Limb (tissue), 2 donors: ENCODE measurements at regions not wholly inside any gene's neighbourhood (a gene's known extent, or its start where the extent isn't known, plus 50 kb on each side); places are given as distances from the start of the nearest gene placed in this dataset.

Experiments
- DNase-seq, 2 donors: peaks; one replicate each; pipeline ENCODE4 v3.0.0-alpha.2; 2016; ENCODE audit errors: extremely low spot score in 2 of 2

DNA sequence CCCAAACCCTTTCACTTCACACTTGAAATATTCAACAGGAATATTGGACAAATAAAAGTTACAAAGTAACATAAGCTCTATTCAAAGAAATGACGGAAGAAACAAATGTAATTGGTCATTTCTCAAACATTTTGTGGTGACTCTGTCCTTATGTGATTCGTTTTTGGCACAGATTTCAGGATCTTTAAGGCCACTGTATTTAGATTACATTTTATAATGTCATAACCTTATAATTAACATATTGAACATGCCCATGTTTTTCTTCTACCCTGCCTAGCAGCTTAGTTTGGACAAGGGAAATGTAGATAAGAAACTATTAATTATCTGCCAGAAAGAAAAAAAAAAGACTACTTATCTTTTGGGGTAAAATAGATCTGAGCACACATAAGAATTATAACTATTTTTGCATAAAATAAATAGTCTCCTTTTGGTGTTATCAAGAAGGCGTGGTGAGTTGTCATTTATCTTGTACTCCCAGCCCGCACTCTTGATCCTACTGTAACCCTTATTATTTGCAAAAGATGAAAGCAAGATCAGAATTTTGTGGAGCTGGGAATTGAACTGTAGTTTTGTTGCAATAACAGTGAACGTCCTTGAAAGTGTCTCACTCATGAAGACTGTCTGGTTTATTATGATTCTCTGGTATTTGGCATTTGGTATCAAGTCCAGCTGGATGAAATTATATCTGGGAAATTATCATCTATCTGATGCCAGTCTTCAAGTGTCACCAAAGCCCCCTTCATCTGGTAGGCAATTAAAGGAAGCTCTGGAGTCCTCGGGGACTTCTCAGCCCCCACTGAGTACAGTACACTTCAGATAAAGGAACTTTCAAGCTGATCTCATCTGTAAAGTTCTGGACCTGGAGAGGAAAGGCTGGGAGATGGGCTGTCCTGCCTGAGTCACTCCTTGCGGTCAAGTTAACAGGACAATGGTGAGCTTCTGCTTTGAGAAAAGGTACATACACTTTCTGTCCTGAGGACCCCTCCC lies 175.7 kb upstream of the INHBA start:
- no peak for DNase-seq

- DNase-seq = no peak
Measured at GRCh38 chr7:41877118-41877517, 174.2 kb upstream of the INHBA start.

DNA sequence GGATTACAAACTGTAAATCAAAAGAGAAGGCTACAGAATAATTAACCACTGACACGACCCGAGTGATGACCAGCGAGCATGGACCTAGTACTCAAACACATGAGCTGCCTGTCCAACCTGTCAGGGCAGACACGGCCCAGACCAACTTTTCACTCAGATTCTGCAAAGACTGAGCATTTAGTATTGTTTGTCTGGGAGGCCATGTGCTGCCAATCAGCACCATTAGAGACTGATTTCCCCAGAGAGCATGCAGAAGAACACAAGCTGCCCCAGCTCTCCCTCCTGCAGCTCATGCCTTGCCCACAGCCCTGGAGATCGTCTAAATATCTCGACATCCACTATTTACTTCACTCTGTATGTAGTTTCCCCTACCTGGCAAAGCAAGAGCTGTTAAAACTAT lies 172.6 kb upstream of the INHBA start:
- no peak for DNase-seq

DNA sequence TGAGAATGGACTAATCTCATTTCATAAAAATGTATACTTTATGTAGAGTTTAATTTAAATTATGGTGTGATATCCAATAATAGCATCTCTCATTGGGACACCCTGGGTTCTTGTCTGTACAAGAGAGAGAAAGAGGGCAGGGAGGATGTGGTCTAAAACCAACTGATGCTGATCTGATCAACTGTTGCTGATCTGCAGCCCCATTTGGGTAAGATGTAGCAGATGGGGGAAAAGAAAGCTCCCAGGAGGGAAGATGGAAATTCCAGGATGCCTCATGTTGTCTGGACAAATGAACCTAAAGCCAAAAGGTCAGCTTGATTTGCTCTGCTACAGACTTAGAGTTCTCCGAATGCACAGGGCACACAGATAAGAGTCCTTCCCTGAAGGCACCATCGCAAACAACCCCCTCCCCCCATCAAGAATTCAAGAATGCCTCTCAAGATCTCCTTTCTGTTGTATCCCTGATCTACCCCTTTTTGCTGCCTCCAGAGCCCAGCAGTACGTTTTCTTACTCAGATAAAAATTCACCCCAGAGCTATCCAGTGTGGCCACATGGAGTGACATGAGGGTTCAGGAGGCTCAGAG lies 171.4 kb upstream of the INHBA start:
- no peak for DNase-seq

- no peak for DNase-seq
Measured at GRCh38 chr7:41873741-41874140, 170.9 kb upstream of the INHBA start.

DNA sequence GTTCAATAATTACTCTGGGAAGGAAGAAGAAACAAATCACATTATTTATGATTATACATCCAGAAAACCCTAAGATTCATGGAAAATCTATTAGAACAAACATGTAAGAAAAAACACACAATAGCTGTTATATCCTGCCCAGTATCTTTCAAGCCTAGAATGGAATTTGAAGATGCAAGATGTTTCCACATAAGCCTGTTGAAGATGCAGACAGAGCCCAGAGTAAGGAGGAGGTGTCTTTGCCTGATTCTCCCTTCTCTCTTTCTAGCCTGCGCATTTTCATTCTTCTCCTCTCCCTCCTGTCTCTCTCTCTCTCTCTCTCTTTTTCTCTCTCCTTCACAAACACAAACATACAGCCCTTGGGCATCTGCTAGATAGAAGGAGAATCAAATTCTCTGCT lies 170.1 kb upstream of the INHBA start:
- no peak for DNase-seq

- DNase-seq = no peak
Measured at GRCh38 chr7:41870461-41871138, 167.7 kb upstream of the INHBA start.

DNA sequence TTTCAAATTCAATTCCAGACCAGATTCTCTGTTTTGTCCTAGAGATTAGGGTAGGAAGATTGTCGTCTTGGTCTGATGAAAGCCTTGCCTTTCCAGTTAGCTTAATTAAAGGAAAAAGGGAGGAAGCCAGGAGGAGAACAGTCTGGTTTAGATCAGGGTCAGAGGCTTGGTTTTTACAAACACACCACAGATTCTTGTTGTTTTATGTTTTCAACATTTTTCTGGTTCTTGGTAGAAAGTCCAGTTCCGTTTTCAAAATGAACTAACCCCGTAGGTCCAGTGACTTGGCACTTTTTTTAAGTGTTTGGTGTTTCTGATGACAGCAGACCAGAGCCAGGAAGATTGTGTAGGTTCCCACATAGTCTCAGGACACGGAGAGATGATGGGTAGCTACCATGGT lies 167.1 kb upstream of the INHBA start:
- DNase-seq = no peak

GRCh38 chr7:41869596-41869995 lies 166.7 kb upstream of the INHBA start:
- DNase-seq = no peak

DNA sequence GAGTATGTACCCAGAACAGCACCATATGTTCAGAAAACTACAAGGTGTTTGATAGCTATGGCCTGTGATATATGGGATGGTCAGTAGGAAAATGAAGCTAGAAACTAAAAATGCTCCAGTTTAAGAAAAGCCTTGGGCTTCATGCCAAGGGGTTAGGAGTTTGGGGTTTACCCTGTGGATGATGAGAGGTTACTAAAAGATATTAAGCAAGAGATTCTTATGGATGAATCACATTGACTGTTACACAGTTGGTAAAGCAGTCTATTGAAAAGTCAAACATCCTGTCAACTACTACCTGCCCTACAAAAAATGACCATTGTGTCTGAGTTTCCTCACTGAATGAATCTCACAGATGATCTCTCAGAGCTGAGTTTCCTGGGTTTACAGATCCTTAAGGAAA lies 166.2 kb upstream of the INHBA start:
- DNase-seq = no peak

DNA sequence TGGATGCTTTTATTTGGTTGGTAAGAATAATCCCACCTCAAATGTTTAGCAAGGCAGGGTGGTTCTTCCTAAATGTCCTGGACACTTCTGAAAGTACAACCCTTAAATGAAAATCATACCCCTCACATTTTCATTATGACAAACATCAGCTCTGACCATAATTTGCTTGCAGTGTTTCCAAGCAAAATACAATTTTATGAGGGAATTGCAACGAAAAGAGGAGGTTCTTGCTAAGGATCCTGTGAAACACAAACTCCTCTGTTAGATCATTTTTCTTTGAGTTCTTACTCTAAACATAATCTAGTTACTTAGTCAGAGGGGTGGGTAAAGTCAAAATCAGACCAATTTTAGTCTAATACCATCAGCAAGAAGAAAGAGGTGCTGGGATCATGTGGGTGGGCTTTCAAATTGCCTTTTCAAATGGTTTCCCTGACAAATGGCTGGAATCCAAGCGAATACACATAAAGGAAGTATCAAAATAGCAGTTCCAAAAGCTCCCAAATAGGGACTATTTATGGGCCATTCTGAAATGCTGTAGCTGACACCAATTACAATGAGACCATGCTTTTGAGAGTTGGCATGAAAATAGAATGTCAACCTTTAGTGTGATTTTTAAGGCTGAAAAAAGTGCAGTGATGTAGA lies 164.9 kb upstream of the INHBA start:
- DNase-seq = no peak

DNA sequence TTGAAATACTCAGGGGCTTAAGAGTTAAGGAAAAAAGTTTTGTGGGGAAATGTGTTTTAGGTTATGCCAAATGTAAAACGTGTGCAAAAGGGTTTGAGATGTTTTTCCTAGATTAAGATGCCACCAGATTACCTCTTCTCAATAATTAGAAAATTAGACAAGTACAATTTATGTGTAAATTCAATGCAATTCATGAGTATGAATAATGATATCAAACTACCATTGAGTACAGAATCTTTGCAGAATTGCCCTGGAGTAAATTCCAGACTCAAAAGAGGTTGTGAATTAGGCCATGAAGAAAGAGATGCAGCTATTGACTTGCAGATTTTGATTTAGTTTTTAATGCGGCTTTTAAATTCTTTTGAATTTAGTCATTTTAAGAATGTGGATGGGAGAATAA lies 159.4 kb upstream of the INHBA start:
- DNase-seq = no peak

DNA sequence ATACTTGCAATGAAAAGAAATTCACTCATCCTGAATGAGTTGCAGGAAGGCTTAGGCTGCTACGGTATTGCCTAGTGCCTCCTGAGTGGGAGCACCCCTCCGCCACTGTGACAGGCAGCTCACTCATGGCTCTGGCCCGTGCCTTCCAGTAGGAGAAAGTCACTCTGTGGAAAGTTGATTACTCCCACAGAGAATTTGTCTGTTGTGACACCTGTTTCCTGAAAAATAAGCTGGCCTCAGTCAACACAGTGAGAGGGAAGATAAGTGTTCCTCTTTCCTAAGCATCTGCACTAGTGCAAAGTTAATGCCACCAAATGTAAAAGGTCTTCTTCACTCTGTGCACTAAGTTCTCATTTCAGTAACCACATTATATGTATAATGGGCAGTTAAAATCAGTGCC lies 158.8 kb upstream of the INHBA start:
- no peak for DNase-seq

DNA sequence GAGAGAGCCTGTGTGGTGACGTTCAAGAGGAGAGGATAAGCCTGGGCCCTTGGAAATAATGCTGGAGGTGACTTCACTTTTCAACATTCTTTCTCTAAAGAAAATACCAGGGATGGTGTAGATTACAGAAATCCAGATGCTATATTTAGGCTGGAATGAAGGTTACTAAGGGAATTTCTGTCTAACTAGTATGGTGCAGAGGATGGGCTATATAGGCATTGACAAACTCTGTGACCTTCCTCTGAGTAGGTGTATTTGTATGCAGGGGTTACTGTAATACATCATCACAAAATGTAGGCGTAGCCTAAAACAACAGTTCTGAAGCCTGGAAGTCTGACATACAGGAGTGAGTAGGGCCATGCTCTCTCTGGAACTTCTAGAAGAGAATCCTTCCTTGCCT lies 155.3 kb upstream of the INHBA start:
- no peak for DNase-seq

- no peak for DNase-seq
Measured at GRCh38 chr7:41855798-41856197, 152.9 kb upstream of the INHBA start.

DNA sequence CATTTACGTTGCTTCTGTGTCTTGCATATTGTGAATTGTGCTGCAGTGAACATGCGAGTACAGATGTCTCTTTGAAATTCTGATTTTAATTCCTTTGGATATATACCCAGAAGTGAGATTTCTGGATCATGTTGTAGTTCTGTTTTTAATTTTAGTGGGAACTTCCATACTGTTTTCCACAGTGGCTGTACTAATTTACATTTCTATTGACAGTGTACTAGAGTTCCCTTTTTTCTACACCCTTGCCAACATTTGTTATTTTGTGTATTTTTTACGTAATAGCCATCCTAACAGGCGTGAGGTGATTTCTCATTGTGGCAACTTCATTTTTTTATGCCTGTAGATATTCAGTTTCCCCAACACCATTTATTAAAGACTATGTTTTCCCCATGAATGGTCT lies 144.7 kb upstream of the INHBA start:
- DNase-seq = no peak

GRCh38 chr7:41847151-41847550 lies 144.3 kb upstream of the INHBA start:
- no peak for DNase-seq

GRCh38 chr7:41842956-41843355 lies 140.1 kb upstream of the INHBA start:
- DNase-seq = no peak

- DNase-seq = no peak
Measured at GRCh38 chr7:41837916-41838315, 135.0 kb upstream of the INHBA start.

- DNase-seq = no peak
Measured at GRCh38 chr7:41835976-41836530, 133.2 kb upstream of the INHBA start.

GRCh38 chr7:41834805-41835694 lies 132.2 kb upstream of the INHBA start:
- no peak for DNase-seq
